ENCODE measurements at regions not wholly inside any gene's neighbourhood (a gene's known extent, or its start where the extent isn't known, plus 50 kb on each side); places are given as distances from the start of the nearest gene placed in this dataset.

GRCh38 chr1:238811211-238811879 lies 575.0 kb upstream of the CHRM3 start:
- H3K27me3 Mint-ChIP-seq, result no peaks in the 10 kb centered on the region
- H3K4me3 Mint-ChIP-seq, result no peak overlapping the region
- no peak overlapping the region for H3K27ac Mint-ChIP-seq

GRCh38 chr1:238790882-238791281 lies 595.5 kb upstream of the CHRM3 start:
- ATAC-seq (ENCODE audit: low read depth in 2 of 2) (no peak), DNase-seq (no peak)
- H3K27ac ChIP-seq (ENCODE audit: insufficient read depth, low read length, poor library complexity, severe bottlenecking), result no peak overlapping the region
- H3K27me3 ChIP-seq (ENCODE audit: control insufficient read depth, insufficient read depth, low read length), result no peaks in the 10 kb centered on the region
- H3K36me3 Mint-ChIP-seq, result no peaks in the 10 kb centered on the region
- no peak overlapping the region for H3K4me3 ChIP-seq (ENCODE audit: low read depth, low read length)
- H3K9me3 ChIP-seq (ENCODE audit: control insufficient read depth in 2 of 2, low read length in 2 of 2), result peaks cover 3 to 6% of the 10 kb centered on the region in 2 experiments
- no peak overlapping the region for H3K27ac Mint-ChIP-seq
- no peaks in the 10 kb centered on the region for H3K27me3 Mint-ChIP-seq
- H3K4me1 Mint-ChIP-seq, result no peaks in the 10 kb centered on the region
- H3K9me3 Mint-ChIP-seq, result peaks cover 2 to 41% (median 8%) of the 10 kb centered on the region in 7 donors
- H3K4me1 ChIP-seq (ENCODE audit: control insufficient read depth, insufficient read depth, low read length, poor library complexity, severe bottlenecking), result no peaks in the 10 kb centered on the region
- no peak overlapping the region for H3K4me3 Mint-ChIP-seq
- no peaks in the 10 kb centered on the region for H3K36me3 ChIP-seq (ENCODE audit: control insufficient read depth, insufficient read depth, low read length)

More at GRCh38 chr1:238811211-238811879, 575.0 kb upstream of the CHRM3 start:
- Mint-ChIP-seq H3K4me1 (no peaks in the 10 kb centered on the region), H3K9me3 (peaks cover 4 to 19% (median 8%) of the 10 kb centered on the region in 7 donors), H3K36me3 (no peaks in the 10 kb centered on the region)
- H3K36me3 ChIP-seq (ENCODE audit: control insufficient read depth, insufficient read depth, low read length), result no peaks in the 10 kb centered on the region
- no peak overlapping the region for H3K4me3 ChIP-seq (ENCODE audit: low read depth, low read length)
- ATAC-seq (ENCODE audit: low read depth in 2 of 2), result no peak
- no peaks in the 10 kb centered on the region for H3K4me1 ChIP-seq (ENCODE audit: control insufficient read depth, insufficient read depth, low read length, poor library complexity, severe bottlenecking)
- DNase-seq, result no peak
- peaks cover 0 to 4% of the 10 kb centered on the region in 2 experiments for H3K9me3 ChIP-seq (ENCODE audit: control insufficient read depth in 2 of 2, low read length in 2 of 2)
- no peaks in the 10 kb centered on the region for H3K27me3 ChIP-seq (ENCODE audit: control insufficient read depth, insufficient read depth, low read length)
- H3K27ac ChIP-seq (ENCODE audit: insufficient read depth, low read length, poor library complexity, severe bottlenecking), result no peak overlapping the region

GRCh38 chr1:238789916-238790667 lies 596.3 kb upstream of the CHRM3 start:
- Mint-ChIP-seq H3K36me3 (no peaks in the 10 kb centered on the region), H3K4me3 (no peak overlapping the region), H3K27me3 (no peaks in the 10 kb centered on the region), H3K4me1 (no peaks in the 10 kb centered on the region), H3K9me3 (peaks cover 2 to 37% (median 10%) of the 10 kb centered on the region in 7 donors), H3K27ac (no peak overlapping the region)
- Histone ChIP-seq H3K27me3 (ENCODE audit: control insufficient read depth, insufficient read depth, low read length) (no peaks in the 10 kb centered on the region), H3K9me3 (ENCODE audit: control insufficient read depth in 2 of 2, low read length in 2 of 2) (peaks cover 3 to 6% of the 10 kb centered on the region in 2 experiments), H3K27ac (ENCODE audit: insufficient read depth, low read length, poor library complexity, severe bottlenecking) (no peak overlapping the region), H3K4me1 (ENCODE audit: control insufficient read depth, insufficient read depth, low read length, poor library complexity, severe bottlenecking) (no peaks in the 10 kb centered on the region), H3K36me3 (ENCODE audit: control insufficient read depth, insufficient read depth, low read length) (no peaks in the 10 kb centered on the region), H3K4me3 (ENCODE audit: low read depth, low read length) (no peak overlapping the region)
- no peak for DNase-seq
- ATAC-seq (ENCODE audit: low read depth in 2 of 2), result no peak

- H3K4me1 Mint-ChIP-seq, result no peaks in the 10 kb centered on the region
- peaks cover 0 to 35% (median 7%) of the 10 kb centered on the region in 7 donors for H3K9me3 Mint-ChIP-seq
- no peak for DNase-seq
- no peaks in the 10 kb centered on the region for H3K36me3 Mint-ChIP-seq
- Histone ChIP-seq H3K36me3 (ENCODE audit: control insufficient read depth, insufficient read depth, low read length) (no peaks in the 10 kb centered on the region), H3K27me3 (ENCODE audit: control insufficient read depth, insufficient read depth, low read length) (no peaks in the 10 kb centered on the region), H3K4me3 (ENCODE audit: low read depth, low read length) (no peak overlapping the region), H3K27ac (ENCODE audit: insufficient read depth, low read length, poor library complexity, severe bottlenecking) (no peak overlapping the region), H3K4me1 (ENCODE audit: control insufficient read depth, insufficient read depth, low read length, poor library complexity, severe bottlenecking) (no peaks in the 10 kb centered on the region), H3K9me3 (ENCODE audit: control insufficient read depth in 2 of 2, low read length in 2 of 2) (peaks cover 0 to 6% of the 10 kb centered on the region in 2 experiments)
- H3K27ac Mint-ChIP-seq, result no peak overlapping the region
- no peak for ATAC-seq (ENCODE audit: low read depth in 2 of 2)
- H3K4me3 Mint-ChIP-seq, result no peak overlapping the region
- H3K27me3 Mint-ChIP-seq, result no peaks in the 10 kb centered on the region
Measured at GRCh38 chr1:238787471-238787870, 598.9 kb upstream of the CHRM3 start.

GRCh38 chr1:238783633-238784032 lies 602.7 kb upstream of the CHRM3 start:
- Histone ChIP-seq H3K4me3 (ENCODE audit: low read depth, low read length) (no peak overlapping the region), H3K27ac (ENCODE audit: insufficient read depth, low read length, poor library complexity, severe bottlenecking) (no peak overlapping the region), H3K36me3 (ENCODE audit: control insufficient read depth, insufficient read depth, low read length) (no peaks in the 10 kb centered on the region), H3K27me3 (ENCODE audit: control insufficient read depth, insufficient read depth, low read length) (no peaks in the 10 kb centered on the region), H3K4me1 (ENCODE audit: control insufficient read depth, insufficient read depth, low read length, poor library complexity, severe bottlenecking) (no peaks in the 10 kb centered on the region), H3K9me3 (ENCODE audit: control insufficient read depth in 2 of 2, low read length in 2 of 2) (peaks cover 0 to 3% of the 10 kb centered on the region in 2 experiments)
- no peaks in the 10 kb centered on the region for H3K27me3 Mint-ChIP-seq
- H3K4me1 Mint-ChIP-seq, result no peaks in the 10 kb centered on the region
- no peak overlapping the region for H3K4me3 Mint-ChIP-seq
- H3K9me3 Mint-ChIP-seq, result peaks cover 3 to 22% (median 10%) of the 10 kb centered on the region in 7 donors
- DNase-seq, result no peak
- no peak for ATAC-seq (ENCODE audit: low read depth in 2 of 2)
- H3K27ac Mint-ChIP-seq, result no peak overlapping the region
- H3K36me3 Mint-ChIP-seq, result no peaks in the 10 kb centered on the region

GRCh38 chr1:238779716-238780115 lies 606.7 kb upstream of the CHRM3 start:
- Mint-ChIP-seq H3K4me3 (no peak overlapping the region), H3K27ac (no peak overlapping the region), H3K9me3 (peaks cover 0 to 17% (median 7%) of the 10 kb centered on the region in 7 donors), H3K36me3 (no peaks in the 10 kb centered on the region), H3K4me1 (no peaks in the 10 kb centered on the region), H3K27me3 (no peaks in the 10 kb centered on the region)
- Histone ChIP-seq H3K27ac (ENCODE audit: insufficient read depth, low read length, poor library complexity, severe bottlenecking) (no peak overlapping the region), H3K4me1 (ENCODE audit: control insufficient read depth, insufficient read depth, low read length, poor library complexity, severe bottlenecking) (no peaks in the 10 kb centered on the region), H3K36me3 (ENCODE audit: control insufficient read depth, insufficient read depth, low read length) (no peaks in the 10 kb centered on the region), H3K27me3 (ENCODE audit: control insufficient read depth, insufficient read depth, low read length) (no peaks in the 10 kb centered on the region), H3K4me3 (ENCODE audit: low read depth, low read length) (no peak overlapping the region), H3K9me3 (ENCODE audit: control insufficient read depth in 2 of 2, low read length in 2 of 2) (peaks cover 0 to 3% of the 10 kb centered on the region in 2 experiments)
- DNase-seq (no peak), ATAC-seq (ENCODE audit: low read depth in 2 of 2) (no peak)

GRCh38 chr1:238778113-238778512 lies 608.3 kb upstream of the CHRM3 start:
- ATAC-seq (ENCODE audit: low read depth in 2 of 2) (no peak), DNase-seq (no peak)
- Histone ChIP-seq H3K4me3 (ENCODE audit: low read depth, low read length) (no peak overlapping the region), H3K4me1 (ENCODE audit: control insufficient read depth, insufficient read depth, low read length, poor library complexity, severe bottlenecking) (no peaks in the 10 kb centered on the region), H3K27me3 (ENCODE audit: control insufficient read depth, insufficient read depth, low read length) (no peaks in the 10 kb centered on the region), H3K27ac (ENCODE audit: insufficient read depth, low read length, poor library complexity, severe bottlenecking) (no peak overlapping the region), H3K9me3 (ENCODE audit: control insufficient read depth in 2 of 2, low read length in 2 of 2) (peaks cover 0 to 3% of the 10 kb centered on the region in 2 experiments), H3K36me3 (ENCODE audit: control insufficient read depth, insufficient read depth, low read length) (no peaks in the 10 kb centered on the region)
- H3K27ac Mint-ChIP-seq, result no peak overlapping the region
- H3K27me3 Mint-ChIP-seq, result no peaks in the 10 kb centered on the region
- H3K4me3 Mint-ChIP-seq, result no peak overlapping the region
- H3K9me3 Mint-ChIP-seq, result peaks cover 0 to 18% (median 7%) of the 10 kb centered on the region in 7 donors
- H3K4me1 Mint-ChIP-seq, result no peaks in the 10 kb centered on the region
- no peaks in the 10 kb centered on the region for H3K36me3 Mint-ChIP-seq

All from CD4-positive, CD25-positive, alpha-beta regulatory T cell (primary cell).